GM12892 (cell line): ENCODE measurements at regions not wholly inside any gene's neighbourhood (a gene's known extent, or its start where the extent isn't known, plus 50 kb on each side); places are given as distances from the start of the nearest gene placed in this dataset.

ENCODE experiments used
- POLR2A ChIP-seq: IDR thresholded peaks from 2 replicates; pipeline ENCODE4 v1.6.1; 2011; ENCODE audit warnings: low read depth, low read length, control low read depth
- POLR2AphosphoS5 ChIP-seq: IDR thresholded peaks from 2 replicates; pipeline ENCODE4 v1.6.1; 2011; ENCODE audit warnings: low read depth, low read length, control low read depth
- TAF1 ChIP-seq: IDR thresholded peaks from 2 replicates; pipeline ENCODE4 v1.6.1; 2011; ENCODE audit warnings: low read depth, mild to moderate bottlenecking, control low read depth, low read length, borderline replicate concordance

- TF ChIP-seq POLR2AphosphoS5: no peak
- no peak for TF ChIP-seq POLR2A
- TF ChIP-seq TAF1: no peak
Measured at GRCh38 chr13:40077396-40078027, 422.1 kb downstream of the COG6 start.
